Loucy (cell line): ENCODE measurements at regions not wholly inside any gene's neighbourhood (a gene's known extent, or its start where the extent isn't known, plus 50 kb on each side); places are given as distances from the start of the nearest gene placed in this dataset.

ENCODE experiments used
- CTCF ChIP-seq: fragments of 200-600 bp; sonication (generic); conservative IDR thresholded peaks from 2 replicates; pipeline ENCODE4 v1.5.1; 2014; ENCODE audit warnings: mild to moderate bottlenecking, antibody characterized with exemption, low read length
- EZH2phosphoT487 ChIP-seq: fragments of 200-600 bp; IDR thresholded peaks from 2 replicates; pipeline ENCODE4 v1.6.1; 2018; ENCODE audit warnings: antibody characterized with exemption, mild to moderate bottlenecking, moderate library complexity, borderline replicate concordance

GRCh38 chr5:159415301-159415937 lies 85.1 kb upstream of the IL12B start:
- TF ChIP-seq CTCF: no peak
- TF ChIP-seq EZH2phosphoT487: no peak
